KBM-7 (cell line): ENCODE measurements at regions not wholly inside any gene's neighbourhood (a gene's known extent, or its start where the extent isn't known, plus 50 kb on each side); places are given as distances from the start of the nearest gene placed in this dataset.
"Not testable (repeated sequence)": the region's sequence is repeated elsewhere in the genome, so short reads cannot be mapped to it uniquely, and the experiment has no call there.

ENCODE experiments used
- DNase-seq: peaks from one replicate; pipeline ENCODE4 v3.0.0-alpha.2; 2015
- in situ Hi-C: fragments of 300-500 bp; cut with MboI; formaldehyde crosslinking; loops from 2 replicates; pipeline ENCODE4 v1.14.3; 2020; ENCODE audit warnings: low sequenced_read_pairs, low pct_unique_long_range_greater_than_20kb, mixed read lengths

GRCh38 chr15:38093931-38094330 is 158.7 kb upstream of the SPRED1 start:
- in situ Hi-C loops: no loop called here
- no peak for DNase-seq

GRCh38 chr15:38102972-38103371 is 149.7 kb upstream of the SPRED1 start:
- no peak for DNase-seq
- in situ Hi-C loops: no loop called here

- in situ Hi-C loops: no loop called here
- no peak for DNase-seq
Observed at GRCh38 chr15:38103564-38103963, 149.1 kb upstream of the SPRED1 start.

- in situ Hi-C loops: no loop called here
- DNase-seq: no peak
Observed at GRCh38 chr15:38111070-38111469, 141.6 kb upstream of the SPRED1 start.

- no peak for DNase-seq
- in situ Hi-C loops: no loop called here
Observed at GRCh38 chr15:38112406-38112805, 140.2 kb upstream of the SPRED1 start.

- in situ Hi-C loops: no loop called here
- no peak for DNase-seq
Observed at GRCh38 chr15:38115121-38115520, 137.5 kb upstream of the SPRED1 start.

GRCh38 chr15:38117781-38118180 is 134.9 kb upstream of the SPRED1 start:
- in situ Hi-C loops: no loop called here
- DNase-seq: no peak

- DNase-seq, in situ Hi-C loops: not testable (repeated sequence)
Observed at GRCh38 chr15:38119865-38120264, 132.8 kb upstream of the SPRED1 start.

GRCh38 chr15:38127306-38127771 is 125.3 kb upstream of the SPRED1 start:
- no peak for DNase-seq
- in situ Hi-C loops: no loop called here

- in situ Hi-C loops: no loop called here
- no peak for DNase-seq
Observed at GRCh38 chr15:38128341-38128781, 124.3 kb upstream of the SPRED1 start.

- no peak for DNase-seq
- in situ Hi-C loops: no loop called here
Observed at GRCh38 chr15:38128921-38129320, 123.7 kb upstream of the SPRED1 start.

GRCh38 chr15:38129531-38130204 is 123.0 kb upstream of the SPRED1 start:
- in situ Hi-C loops: no loop called here
- peak; percentile 72 for DNase-seq

GRCh38 chr15:38130205-38130567 is 122.5 kb upstream of the SPRED1 start:
- no peak for DNase-seq
- in situ Hi-C loops: no loop called here

- in situ Hi-C loops: no loop called here
- peak; percentile 86 for DNase-seq
Observed at GRCh38 chr15:38130740-38131498, 121.7 kb upstream of the SPRED1 start.

- DNase-seq: peak; percentile 37
- in situ Hi-C loops: no loop called here
Observed at GRCh38 chr15:38134252-38134651, 118.4 kb upstream of the SPRED1 start.

- DNase-seq, in situ Hi-C loops: not testable (repeated sequence)
Observed at GRCh38 chr15:38142195-38142594, 110.4 kb upstream of the SPRED1 start.

GRCh38 chr15:38144921-38145320 is 107.7 kb upstream of the SPRED1 start:
- in situ Hi-C loops: no loop called here
- no peak for DNase-seq

GRCh38 chr15:38145651-38146111 is 107.0 kb upstream of the SPRED1 start:
- in situ Hi-C loops: no loop called here
- DNase-seq: no peak

- in situ Hi-C loops: no loop called here
- DNase-seq: no peak
Observed at GRCh38 chr15:38147246-38147645, 105.4 kb upstream of the SPRED1 start.

- in situ Hi-C loops: no loop called here
- DNase-seq: no peak
Observed at GRCh38 chr15:38148471-38148870, 104.2 kb upstream of the SPRED1 start.
